NCI-H446 treated with DMSO at 0.1 percent for 48 hours (cell line): ENCODE measurements at regions not wholly inside any gene's neighbourhood (a gene's known extent, or its start where the extent isn't known, plus 50 kb on each side); places are given as distances from the start of the nearest gene placed in this dataset.

Experiments
- DNase-seq: peaks from one replicate; lab custom pipeline; 2025; lab: John Stamatoyannopoulos, UW

- no peak for DNase-seq
Measured at GRCh38 chr2:16130541-16130880, 190.2 kb downstream of the MYCN start.

DNA sequence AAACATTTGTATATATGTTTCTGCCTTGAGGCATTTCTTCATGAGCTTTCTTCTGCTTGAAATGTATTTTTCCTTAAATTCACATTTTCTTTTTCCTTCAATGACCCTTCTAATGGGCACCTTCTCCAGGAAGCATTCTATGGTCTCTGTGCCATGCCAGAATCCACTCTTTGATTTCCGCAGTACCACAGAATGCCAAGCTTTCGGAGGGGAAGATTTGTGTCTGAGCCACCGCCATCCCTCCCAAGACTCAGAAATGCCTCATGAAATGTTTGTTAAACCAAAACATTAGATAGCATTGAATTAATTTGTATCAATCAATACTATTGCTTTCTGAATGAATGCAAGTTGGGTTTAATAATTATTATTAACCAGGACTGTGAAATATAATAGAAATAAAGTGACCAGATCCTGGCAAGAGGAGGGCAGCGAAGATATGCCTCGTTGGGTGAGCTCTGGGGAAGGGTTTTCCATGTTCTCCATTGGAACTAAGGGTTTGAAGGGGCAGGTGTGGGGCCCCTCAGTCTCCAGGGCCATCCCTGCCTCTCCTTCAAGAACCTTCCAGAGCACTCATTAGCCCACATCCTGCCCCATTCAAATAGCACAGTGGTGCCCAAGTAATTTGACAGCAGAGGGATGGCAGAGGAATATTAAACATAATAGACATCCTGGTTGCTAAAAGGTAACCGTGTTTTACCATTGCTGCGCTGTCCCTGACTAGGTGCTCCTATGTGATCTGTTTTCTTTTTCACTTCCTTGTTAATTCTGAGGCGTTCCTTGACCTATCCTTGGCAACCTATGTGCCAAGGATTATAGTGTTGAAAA, 189.6 kb downstream of the MYCN start:
- DNase-seq = no peak

DNA sequence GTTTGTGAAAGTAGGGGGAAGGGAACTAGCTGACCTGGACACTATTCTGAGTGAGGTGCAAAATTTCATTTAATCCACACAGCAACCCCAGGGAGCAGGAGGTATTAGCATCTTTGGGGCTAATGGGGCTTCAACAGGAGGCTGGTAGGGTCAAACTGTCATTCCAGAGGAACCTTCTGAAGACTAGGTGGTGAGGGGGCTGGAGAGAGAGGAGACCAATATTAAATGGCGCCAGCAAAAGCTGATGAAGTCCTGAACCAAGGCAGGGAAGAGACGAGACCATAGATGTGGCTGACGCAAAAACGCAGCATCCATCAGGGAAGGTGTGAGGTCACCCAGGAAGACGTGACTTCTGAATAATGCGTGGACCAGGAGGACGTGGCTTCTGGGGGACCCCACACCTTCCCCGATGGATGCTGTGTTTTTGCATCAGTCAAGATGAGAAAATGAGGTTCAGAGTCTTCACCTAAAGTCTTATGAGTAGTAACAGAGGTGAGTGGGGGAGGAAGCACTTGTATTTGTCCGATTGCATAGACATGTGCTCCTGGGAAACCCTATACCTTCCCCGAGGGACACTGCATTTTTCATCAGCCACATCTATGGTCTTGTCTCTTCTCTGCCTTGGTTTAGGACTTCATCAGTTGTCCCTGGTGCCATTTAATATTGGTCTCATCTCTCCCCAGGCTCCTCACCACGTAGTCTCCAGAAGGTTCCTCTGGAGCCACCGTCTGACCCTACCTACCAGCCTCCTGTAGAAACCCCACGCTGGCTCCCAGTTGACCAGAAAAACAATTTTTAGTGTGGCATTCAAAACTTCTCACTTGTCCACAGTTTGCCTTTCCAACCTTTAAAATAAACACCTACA, 188.6 kb downstream of the MYCN start:
- no peak for DNase-seq

GRCh38 chr2:16127958-16128357, 187.6 kb downstream of the MYCN start:
- DNase-seq = no peak

DNA sequence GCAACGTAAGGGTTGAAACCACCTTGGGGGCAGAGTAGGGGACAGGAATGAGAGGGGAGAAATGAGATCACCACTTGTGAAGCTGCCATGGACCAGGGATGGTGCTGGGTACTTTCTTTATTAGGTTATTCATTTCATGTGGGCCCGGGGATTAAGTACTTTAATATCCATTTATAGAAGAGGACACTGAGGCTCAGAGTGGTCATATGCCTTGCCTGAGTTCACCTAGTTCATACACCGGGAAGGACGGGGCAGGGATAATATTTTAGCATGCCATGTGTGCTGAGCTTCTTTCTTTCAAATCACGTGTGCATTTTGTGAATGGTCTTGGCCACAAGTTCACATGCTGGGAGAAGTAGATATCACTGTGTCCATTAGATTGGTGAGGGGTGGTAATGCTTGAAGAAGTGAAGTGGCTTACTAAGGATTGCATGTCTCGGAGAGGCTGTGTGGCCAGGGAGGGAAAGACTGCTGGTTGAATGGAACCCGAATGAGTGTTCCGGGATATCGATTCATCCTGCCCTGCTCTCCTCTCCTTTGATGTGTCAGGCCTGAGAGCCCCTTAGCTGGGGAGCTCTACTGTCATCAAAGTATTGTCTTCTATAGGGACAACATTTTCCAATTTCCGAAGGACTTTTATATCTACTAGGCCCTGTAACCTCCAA, 187.1 kb downstream of the MYCN start:
- DNase-seq = no peak

DNA sequence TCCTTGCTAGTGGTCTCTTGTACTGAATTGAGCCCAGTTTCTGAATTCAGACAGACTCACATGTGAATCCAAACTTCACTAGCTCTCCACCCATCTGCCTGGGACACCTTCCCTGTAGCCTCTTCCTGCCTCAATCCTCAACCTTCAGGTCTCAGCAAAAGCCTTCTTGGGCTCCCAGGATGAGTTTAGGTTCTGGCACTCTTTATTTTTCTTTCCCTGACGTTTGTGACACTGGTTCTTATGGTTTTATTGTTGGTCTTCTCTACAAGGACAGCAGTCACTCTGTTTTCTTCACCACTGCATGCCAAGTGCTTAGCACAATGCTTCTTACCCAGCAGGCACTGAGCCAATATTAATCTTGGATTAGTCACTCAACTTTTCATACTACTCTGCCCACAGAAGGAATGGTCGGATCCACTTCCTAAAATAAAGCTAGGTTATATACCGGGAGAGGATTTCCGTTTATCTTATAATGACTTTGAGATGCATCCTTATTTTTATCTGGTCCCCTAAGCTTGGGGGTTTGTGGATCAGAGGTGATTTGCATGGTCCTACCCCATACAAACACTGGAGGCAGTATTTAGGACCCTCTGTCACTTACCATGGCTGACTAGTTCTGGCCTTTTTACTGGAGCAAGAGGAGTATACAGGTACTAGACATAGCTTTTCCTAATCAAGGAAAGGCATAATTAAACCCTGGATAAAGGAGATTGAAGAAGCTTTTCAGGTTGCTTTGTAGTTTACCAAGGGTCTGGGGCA, 186.3 kb downstream of the MYCN start:
- no peak for DNase-seq

DNA sequence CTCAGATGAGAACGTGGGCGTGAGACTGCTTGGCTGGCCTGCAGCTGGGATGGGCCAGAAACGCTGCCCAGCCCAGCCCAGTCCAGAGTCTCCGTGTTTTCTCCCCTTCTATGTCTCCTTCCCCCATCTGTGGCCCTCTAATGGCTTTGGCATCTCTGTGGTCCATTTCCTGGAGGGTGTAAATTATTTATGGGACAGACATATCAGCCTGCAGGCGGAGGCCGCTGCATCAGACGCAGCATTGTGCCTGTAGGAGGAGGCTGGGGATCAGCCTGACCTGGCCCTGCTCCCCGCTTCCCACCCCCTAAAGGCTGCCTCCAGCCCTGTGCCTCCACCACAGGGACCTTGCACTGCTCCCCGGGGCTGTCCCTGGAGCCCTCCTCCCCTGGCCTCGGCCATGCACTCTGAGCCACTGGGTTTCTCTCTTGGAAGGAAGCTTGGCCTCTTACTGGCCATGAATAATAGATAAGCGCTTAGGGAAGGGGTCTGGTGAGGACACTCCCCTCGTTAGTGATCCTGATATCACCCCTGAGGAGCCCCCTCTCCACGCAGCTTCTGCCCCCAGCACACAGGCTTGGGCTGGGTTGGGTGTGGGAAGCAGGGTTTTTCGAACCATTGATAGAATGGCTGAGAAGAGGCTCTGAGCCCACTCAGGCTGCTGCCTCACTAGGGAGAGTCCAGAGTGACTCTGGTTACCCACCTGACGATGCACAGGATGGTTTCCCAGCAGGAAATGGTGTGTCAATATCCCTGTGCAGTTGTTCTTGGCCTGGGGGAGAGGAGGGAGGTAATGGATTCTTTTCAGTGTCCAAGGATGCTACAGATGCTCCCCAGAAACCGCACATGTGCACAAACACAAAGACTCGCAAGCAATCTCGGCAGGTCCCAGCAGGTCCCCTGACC, 185.5 kb downstream of the MYCN start:
- no peak for DNase-seq

DNA sequence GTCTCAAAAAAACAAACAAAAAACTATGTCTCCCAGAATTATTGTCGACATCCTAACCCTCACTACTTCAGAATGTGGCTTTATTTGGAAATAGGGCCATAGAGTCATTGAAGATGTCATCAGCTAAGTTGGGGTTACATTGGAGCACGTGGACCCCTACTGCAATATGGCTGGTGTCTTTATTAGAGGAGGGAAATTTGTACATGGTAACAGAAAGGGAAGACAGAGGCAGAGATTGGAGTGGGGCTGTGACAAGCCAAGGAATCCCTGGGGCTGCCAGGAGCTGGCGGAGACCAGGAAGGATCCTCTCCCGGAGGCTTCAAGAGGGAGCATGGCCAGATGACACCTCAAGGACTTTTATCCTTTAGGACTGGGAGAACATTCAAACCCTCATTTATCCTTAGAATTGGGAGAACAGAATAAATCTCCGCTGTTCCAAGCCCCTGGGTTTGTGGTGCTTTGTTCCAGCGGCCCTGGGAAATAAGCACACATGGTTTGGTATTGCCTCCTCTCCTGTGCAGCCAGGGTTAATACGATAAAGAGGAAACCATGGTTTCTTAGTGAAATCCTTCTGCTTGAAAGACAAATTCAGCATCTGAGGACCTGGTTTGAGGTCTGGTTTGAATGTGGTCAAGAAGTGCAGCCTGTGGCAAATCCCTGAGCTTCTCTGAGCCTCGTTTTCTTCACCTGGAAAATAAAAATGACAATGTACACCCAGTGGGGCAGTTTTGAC, 184.7 kb downstream of the MYCN start:
- DNase-seq = no peak

DNA sequence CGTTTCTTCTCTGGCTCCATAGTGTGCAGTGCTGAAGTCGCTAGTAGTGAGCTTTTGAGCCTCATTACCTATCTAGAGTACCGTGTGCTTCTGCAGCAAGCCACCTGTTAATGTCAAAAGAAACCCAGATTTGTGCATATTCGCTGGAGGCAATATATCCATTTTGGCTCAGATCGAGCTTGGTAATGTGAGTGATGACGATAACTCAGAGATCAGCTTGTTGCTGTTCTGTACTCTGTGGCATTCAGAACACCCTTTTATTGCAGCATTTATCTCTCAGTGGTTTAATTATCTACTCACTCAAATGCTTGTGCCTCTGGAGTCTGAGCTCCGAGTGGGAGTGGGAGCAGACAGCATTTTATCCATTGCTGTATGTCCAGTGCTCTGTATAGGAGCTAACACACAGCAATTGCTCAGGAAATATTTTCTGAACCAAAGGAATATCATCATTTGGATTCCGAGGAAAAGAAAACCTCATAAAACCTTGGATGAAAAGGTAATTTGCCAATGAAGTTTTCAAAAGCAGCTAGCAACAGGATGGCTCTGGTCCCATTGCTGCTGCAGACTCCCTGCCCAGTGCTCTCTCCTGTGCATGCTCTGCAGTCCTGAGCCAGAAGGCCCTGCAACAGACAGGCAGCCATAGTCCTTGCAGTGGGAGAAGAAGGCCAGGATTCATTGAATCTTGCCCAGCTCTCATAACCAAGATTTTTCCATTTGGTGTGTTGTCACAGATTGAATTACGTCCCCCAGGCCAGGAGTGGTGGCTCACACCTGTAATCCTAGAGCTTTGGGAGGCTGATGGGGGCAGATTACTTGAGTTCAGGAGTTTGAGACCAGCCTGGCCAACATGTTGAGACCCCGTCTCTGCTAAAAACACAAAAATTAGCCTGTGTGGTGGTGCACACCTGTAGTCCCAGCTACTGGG, 183.8 kb downstream of the MYCN start:
- no peak for DNase-seq

DNA sequence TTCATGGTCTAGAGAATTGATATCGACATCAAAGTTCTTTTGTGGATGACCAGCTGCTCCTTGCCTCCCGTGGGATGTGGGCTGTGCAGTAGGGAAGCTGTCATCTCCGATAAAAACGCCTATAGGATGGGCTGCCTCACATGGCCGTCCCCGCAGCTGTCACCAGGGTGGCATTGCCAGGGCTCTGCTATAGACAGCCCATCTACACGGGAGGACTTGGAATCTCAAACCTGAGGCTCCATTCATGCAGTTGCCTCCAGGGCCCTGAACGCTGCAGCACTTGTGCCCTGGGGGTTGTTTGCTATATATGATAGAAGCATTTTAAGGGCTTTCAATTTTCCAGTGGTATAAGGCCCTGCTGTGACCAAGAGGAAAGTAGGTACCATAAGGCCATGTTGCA, 183.1 kb downstream of the MYCN start:
- no peak for DNase-seq

DNA sequence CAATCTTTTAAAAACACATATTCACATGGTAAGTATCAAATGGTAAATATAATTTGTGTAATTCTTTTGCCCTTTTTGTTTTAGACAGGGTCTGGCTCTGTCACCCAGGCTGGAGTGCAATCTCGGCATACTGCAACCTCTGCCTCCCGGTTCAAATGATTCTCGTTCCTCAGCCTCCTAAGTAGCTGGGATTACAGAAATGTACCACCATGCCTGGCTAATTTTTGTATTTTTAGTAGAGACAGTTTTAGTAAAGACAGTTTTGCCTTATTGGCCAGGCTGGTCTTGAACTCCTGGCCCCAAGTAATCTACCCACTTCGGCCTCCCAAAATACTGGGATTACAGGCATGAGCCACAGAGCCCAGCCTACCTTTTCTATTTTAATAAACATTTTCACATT, 182.2 kb downstream of the MYCN start:
- DNase-seq = no peak

DNA sequence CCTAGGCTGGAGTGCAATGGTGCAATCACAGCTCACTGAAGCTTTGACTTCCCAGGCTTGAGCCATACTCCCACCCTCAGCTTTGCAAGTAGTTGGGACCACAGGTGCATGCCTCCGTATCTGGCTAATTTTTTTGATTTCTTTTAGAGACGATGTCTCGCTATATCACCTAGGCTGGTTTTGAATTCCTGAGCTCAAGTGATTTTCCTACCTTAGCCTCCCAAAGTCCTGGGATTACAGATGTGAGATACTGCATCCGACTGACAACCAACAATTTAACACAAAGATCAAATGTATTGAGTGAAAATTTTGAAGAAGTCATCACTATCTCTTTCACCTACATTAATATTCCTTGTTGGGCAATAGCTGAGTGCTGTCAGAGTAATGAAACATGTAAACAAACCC, 181.6 kb downstream of the MYCN start:
- DNase-seq = no peak

GRCh38 chr2:16121231-16121985, 181.1 kb downstream of the MYCN start:
- DNase-seq = no peak

- DNase-seq = no peak
Measured at GRCh38 chr2:16120591-16121180, 180.3 kb downstream of the MYCN start.

DNA sequence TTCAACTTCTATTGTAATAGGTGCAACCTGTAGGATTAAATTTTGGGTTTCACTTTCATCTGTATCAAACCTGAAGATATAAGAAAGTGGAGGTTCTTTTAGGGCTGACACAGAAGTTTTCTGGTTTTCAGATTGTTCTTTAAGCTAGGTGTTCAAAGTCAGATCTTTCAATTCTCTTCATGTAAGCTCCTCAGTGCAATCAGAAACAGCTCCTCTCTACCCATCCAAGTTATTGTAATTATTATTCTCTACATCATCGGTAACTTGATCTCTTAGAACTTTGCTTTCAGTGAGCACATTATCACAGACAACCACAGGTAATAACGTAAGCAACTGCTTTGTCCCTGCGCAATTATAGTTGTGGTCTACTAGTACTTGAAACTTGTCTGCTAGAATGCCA, 179.4 kb downstream of the MYCN start:
- no peak for DNase-seq

DNA sequence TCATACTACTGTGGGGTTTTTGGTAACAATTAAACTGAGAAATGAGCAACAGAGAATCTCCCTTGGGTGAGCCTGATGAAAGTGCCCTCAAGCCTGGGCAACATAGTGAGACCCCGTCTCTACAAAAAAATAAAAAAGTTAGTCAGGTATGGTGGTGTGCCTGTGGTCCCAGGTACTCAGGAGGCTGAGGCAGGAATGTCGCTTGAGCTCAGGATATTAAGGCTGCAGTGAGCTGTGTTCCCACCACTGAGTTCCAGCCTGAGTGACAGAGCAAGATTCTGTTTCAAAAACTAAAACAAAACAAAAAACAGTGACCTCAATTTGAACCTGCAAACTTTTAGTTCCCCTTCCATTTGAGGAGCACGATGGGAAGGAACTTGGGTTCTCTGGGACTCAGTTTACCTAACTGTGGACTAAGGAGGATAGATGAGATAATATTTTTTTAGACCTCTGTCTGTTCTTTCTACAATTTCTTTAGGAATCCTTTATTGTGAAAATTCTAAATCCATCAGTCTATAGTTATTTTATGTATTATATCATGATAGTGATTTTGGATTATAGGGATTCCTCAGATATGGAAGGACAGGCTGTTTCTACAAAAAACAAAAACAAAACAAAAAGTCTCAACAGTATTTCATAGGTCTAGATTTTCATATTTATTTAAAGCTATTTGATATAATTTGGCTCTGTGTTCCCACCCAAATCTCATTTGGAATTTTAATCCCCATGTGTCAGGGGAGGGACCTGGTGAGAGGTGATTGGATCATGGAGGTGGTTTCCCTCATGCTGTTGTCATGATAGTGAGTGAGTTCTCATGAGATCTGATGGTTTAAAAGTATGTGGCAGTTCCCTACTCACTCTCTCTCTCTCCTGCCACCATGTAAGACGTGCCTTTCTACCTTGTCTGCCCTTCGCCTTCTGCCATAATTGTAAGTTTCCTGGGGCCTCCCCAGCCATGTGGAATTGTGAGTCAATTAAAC, 178.6 kb downstream of the MYCN start:
- no peak for DNase-seq
